ENCODE measurements at regions not wholly inside any gene's neighbourhood (a gene's known extent, or its start where the extent isn't known, plus 50 kb on each side); places are given as distances from the start of the nearest gene placed in this dataset.

GRCh38 chr16:76724181-76724580 lies 447.0 kb downstream of the CNTNAP4 start:
- DNase-seq, result no peak

- no peak for DNase-seq
Measured at GRCh38 chr16:76729525-76729924, 452.3 kb downstream of the CNTNAP4 start.

GRCh38 chr16:76732894-76733293 lies 455.7 kb downstream of the CNTNAP4 start:
- no peak for DNase-seq

- no peak for DNase-seq
Measured at GRCh38 chr16:76741623-76742022, 449.4 kb upstream of the MON1B start.

GRCh38 chr16:76748461-76749348 lies 442.3 kb upstream of the MON1B start:
- DNase-seq, result no peak

GRCh38 chr16:76749780-76750375 lies 441.1 kb upstream of the MON1B start:
- no peak for DNase-seq

- DNase-seq, result no peak
Measured at GRCh38 chr16:76755496-76755895, 435.5 kb upstream of the MON1B start.

- DNase-seq, result no peak
Measured at GRCh38 chr16:76756423-76756822, 434.6 kb upstream of the MON1B start.

GRCh38 chr16:76756951-76757350 lies 434.0 kb upstream of the MON1B start:
- DNase-seq, result no peak

- no peak for DNase-seq
Measured at GRCh38 chr16:76766538-76766937, 424.5 kb upstream of the MON1B start.

GRCh38 chr16:76768316-76768715 lies 422.7 kb upstream of the MON1B start:
- DNase-seq, result no peak

GRCh38 chr16:76768948-76769347 lies 422.0 kb upstream of the MON1B start:
- DNase-seq, result no peak

- DNase-seq, result no peak
Measured at GRCh38 chr16:76771216-76771615, 419.8 kb upstream of the MON1B start.

- no peak for DNase-seq
Measured at GRCh38 chr16:76777721-76778465, 413.1 kb upstream of the MON1B start.

- no peak for DNase-seq
Measured at GRCh38 chr16:76780556-76780955, 410.4 kb upstream of the MON1B start.

- DNase-seq, result no peak
Measured at GRCh38 chr16:76784530-76784929, 406.5 kb upstream of the MON1B start.

- no peak for DNase-seq
Measured at GRCh38 chr16:76787394-76787793, 403.6 kb upstream of the MON1B start.

- no peak for DNase-seq
Measured at GRCh38 chr16:76791151-76791550, 399.8 kb upstream of the MON1B start.

- no peak for DNase-seq
Measured at GRCh38 chr16:76796416-76796815, 394.6 kb upstream of the MON1B start.

GRCh38 chr16:76796978-76797377 lies 394.0 kb upstream of the MON1B start:
- DNase-seq, result no peak

GRCh38 chr16:76797457-76797856 lies 393.5 kb upstream of the MON1B start:
- DNase-seq, result no peak

- DNase-seq, result no peak
Measured at GRCh38 chr16:76800196-76800595, 390.8 kb upstream of the MON1B start.

GRCh38 chr16:76801357-76801756 lies 389.6 kb upstream of the MON1B start:
- DNase-seq, result no peak

- DNase-seq, result no peak
Measured at GRCh38 chr16:76816475-76816874, 374.5 kb upstream of the MON1B start.

All from T1000 (cell line).